Vagina (tissue), 2 donors: ENCODE measurements at regions not wholly inside any gene's neighbourhood (a gene's known extent, or its start where the extent isn't known, plus 50 kb on each side); places are given as distances from the start of the nearest gene placed in this dataset.

Source experiments
- POLR2AphosphoS5 ChIP-seq, 2 donors: sonication (generic); formaldehyde crosslinking; IDR thresholded peaks; one replicate each; pipeline ENCODE4 v1.9.0; 2017; ENCODE audit warnings: antibody characterized with exemption in 2 of 2, mild to moderate bottlenecking in 2 of 2, low read depth in 1 of 2; ENCODE audit not compliant: insufficient read depth in 1 of 2
- TF ChIP-seq, protein P1 (sequence below), 3 experiments: fragments of 450-650 bp in 2 of 3; fragments of 200-600 bp in 1 of 3; sonication (generic) in 1 of 3; IDR thresholded peaks; one replicate each; pipeline ENCODE4 v1.5.1; 2017 to 2019; ENCODE audit warnings: antibody characterized with exemption in 3 of 3, mild to moderate bottlenecking in 2 of 3, moderate library complexity in 2 of 3

GRCh38 chrX:69243276-69243675 lies 78.0 kb upstream of the PJA1 start:
- TF ChIP-seq, protein P1, sequence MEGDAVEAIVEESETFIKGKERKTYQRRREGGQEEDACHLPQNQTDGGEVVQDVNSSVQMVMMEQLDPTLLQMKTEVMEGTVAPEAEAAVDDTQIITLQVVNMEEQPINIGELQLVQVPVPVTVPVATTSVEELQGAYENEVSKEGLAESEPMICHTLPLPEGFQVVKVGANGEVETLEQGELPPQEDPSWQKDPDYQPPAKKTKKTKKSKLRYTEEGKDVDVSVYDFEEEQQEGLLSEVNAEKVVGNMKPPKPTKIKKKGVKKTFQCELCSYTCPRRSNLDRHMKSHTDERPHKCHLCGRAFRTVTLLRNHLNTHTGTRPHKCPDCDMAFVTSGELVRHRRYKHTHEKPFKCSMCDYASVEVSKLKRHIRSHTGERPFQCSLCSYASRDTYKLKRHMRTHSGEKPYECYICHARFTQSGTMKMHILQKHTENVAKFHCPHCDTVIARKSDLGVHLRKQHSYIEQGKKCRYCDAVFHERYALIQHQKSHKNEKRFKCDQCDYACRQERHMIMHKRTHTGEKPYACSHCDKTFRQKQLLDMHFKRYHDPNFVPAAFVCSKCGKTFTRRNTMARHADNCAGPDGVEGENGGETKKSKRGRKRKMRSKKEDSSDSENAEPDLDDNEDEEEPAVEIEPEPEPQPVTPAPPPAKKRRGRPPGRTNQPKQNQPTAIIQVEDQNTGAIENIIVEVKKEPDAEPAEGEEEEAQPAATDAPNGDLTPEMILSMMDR (IDR thresholded peaks at IDR 0.05) = no peak
- no peak for TF ChIP-seq POLR2AphosphoS5 (IDR thresholded peaks at IDR 0.05; ENCODE audit: insufficient read depth in 1 of 2, low read depth in 1 of 2)
